ENCODE measurements at regions not wholly inside any gene's neighbourhood (a gene's known extent, or its start where the extent isn't known, plus 50 kb on each side); places are given as distances from the start of the nearest gene placed in this dataset.

DNA sequence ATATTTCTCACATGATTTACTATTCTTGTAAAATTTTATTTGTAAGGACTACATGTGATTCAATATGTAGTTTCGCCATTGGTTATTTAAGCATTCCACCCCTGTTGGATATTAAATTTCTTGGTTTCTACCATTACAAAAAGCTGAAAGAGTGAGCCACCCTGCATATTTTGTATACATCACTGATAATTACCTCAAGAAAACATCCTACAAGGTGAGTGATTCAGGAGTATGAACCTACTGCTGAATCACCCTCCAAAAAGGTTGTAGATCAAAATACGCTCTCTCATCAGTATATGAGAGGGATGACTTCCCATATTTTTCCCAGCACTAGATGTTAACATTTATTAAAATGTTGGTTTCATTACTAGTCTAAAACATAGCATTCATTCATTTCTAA lies 454.3 kb upstream of the WWC1 start:
- TF ChIP-seq POLR2AphosphoS5 (IDR thresholded peaks at IDR 0.05; ENCODE audit: borderline replicate concordance, low read depth, low read length) (no peak), EZH2 (IDR thresholded peaks at IDR 0.05) (no peak)
